K562 (cell line): ENCODE measurements at regions not wholly inside any gene's neighbourhood (a gene's known extent, or its start where the extent isn't known, plus 50 kb on each side); places are given as distances from the start of the nearest gene placed in this dataset.

Experiments
- SMAD3 ChIP-seq: fragments of 450-650 bp; formaldehyde crosslinking; conservative IDR thresholded peaks from 2 replicates; pipeline ENCODE4 v1.4.0; 2020; ENCODE audit warnings: mild to moderate bottlenecking
- USF2 ChIP-seq: sonication (generic); formaldehyde crosslinking; IDR thresholded peaks from 2 replicates; pipeline ENCODE4 v1.5.0; 2020; ENCODE audit warnings: missing genetic modification reagents
- TF ChIP-seq, protein P1 (sequence below): sonication (generic); formaldehyde crosslinking; IDR thresholded peaks from 2 replicates; pipeline ENCODE4 v1.9.0; 2022; ENCODE audit warnings: mild to moderate bottlenecking, missing genetic modification reagents
- TF ChIP-seq, protein P2 (sequence below), 3 experiments: IDR thresholded peaks in 2 of 3; conservative IDR thresholded peaks in 1 of 3; 2 replicates each; pipeline ENCODE4 v1.5.1; 2011 to 2012; ENCODE audit warnings: low read length in 3 of 3, mild to moderate bottlenecking in 3 of 3, control low read depth in 2 of 3, improper control_type of control experiment in 1 of 3, inconsistent platforms in 1 of 3, low read depth in 1 of 3, mixed read lengths in 1 of 3, moderate library complexity in 1 of 3; ENCODE audit not compliant: insufficient read depth in 2 of 3

- TF ChIP-seq SMAD3 (CRISPR knock-in tag) (no peak), USF2 (CRISPR knock-in tag) (no peak)
- TF ChIP-seq, protein P1, sequence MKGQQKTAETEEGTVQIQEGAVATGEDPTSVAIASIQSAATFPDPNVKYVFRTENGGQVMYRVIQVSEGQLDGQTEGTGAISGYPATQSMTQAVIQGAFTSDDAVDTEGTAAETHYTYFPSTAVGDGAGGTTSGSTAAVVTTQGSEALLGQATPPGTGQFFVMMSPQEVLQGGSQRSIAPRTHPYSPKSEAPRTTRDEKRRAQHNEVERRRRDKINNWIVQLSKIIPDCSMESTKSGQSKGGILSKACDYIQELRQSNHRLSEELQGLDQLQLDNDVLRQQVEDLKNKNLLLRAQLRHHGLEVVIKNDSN (CRISPR knock-in tag), result no peak
- TF ChIP-seq, protein P2, sequence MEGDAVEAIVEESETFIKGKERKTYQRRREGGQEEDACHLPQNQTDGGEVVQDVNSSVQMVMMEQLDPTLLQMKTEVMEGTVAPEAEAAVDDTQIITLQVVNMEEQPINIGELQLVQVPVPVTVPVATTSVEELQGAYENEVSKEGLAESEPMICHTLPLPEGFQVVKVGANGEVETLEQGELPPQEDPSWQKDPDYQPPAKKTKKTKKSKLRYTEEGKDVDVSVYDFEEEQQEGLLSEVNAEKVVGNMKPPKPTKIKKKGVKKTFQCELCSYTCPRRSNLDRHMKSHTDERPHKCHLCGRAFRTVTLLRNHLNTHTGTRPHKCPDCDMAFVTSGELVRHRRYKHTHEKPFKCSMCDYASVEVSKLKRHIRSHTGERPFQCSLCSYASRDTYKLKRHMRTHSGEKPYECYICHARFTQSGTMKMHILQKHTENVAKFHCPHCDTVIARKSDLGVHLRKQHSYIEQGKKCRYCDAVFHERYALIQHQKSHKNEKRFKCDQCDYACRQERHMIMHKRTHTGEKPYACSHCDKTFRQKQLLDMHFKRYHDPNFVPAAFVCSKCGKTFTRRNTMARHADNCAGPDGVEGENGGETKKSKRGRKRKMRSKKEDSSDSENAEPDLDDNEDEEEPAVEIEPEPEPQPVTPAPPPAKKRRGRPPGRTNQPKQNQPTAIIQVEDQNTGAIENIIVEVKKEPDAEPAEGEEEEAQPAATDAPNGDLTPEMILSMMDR (IDR thresholded peaks at IDR 0.05 in 2 of 3, conservative IDR thresholded peaks at IDR 0.05 in 1 of 3; ENCODE audit: insufficient read depth in 2 of 3, low read depth in 1 of 3, low read length in 3 of 3), result no peak
Measured at GRCh38 chr1:80018348-80018747, 1011.8 kb upstream of the ADGRL4 start.
